C4-2B (cell line): ENCODE measurements at regions not wholly inside any gene's neighbourhood (a gene's known extent, or its start where the extent isn't known, plus 50 kb on each side); places are given as distances from the start of the nearest gene placed in this dataset.

Experiments
- H3K27ac ChIP-seq: fragments of 450-650 bp; 2 replicates; pipeline ENCODE4 v1.5.1; 2017
- ZFX ChIP-seq: fragments of 450-650 bp; IDR thresholded peaks from 2 replicates; pipeline ENCODE4 v1.6.1; 2017
- TF ChIP-seq, protein P1 (sequence below): fragments of 450-650 bp; conservative IDR thresholded peaks from 2 replicates; pipeline ENCODE4 v1.5.1; 2017; ENCODE audit warnings: mild to moderate bottlenecking

DNA sequence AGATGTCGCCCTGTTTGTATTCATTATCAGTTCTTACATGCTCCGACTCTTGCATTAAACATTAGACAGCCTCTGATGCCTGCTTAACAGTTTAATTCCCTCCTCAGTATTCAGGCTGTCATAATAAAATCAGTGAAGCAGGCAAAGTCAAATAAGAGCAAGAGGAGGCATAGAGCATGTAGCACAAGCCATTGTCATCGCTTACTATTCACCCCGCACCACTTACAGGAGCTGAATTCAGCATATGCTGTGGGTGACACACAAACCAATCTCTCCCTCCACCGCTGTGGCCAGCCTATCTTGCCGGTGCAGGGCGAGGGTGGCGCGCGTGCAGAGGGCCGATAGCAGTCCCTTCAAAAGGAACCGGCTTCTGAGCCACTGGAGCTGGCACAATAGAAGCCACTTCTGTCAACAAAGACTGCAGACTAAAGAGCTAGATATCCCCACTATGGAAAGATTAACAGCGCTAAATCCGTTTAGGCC lies 433.2 kb upstream of the MGMT start:
- TF ChIP-seq, protein P1, sequence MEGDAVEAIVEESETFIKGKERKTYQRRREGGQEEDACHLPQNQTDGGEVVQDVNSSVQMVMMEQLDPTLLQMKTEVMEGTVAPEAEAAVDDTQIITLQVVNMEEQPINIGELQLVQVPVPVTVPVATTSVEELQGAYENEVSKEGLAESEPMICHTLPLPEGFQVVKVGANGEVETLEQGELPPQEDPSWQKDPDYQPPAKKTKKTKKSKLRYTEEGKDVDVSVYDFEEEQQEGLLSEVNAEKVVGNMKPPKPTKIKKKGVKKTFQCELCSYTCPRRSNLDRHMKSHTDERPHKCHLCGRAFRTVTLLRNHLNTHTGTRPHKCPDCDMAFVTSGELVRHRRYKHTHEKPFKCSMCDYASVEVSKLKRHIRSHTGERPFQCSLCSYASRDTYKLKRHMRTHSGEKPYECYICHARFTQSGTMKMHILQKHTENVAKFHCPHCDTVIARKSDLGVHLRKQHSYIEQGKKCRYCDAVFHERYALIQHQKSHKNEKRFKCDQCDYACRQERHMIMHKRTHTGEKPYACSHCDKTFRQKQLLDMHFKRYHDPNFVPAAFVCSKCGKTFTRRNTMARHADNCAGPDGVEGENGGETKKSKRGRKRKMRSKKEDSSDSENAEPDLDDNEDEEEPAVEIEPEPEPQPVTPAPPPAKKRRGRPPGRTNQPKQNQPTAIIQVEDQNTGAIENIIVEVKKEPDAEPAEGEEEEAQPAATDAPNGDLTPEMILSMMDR = no peak
- TF ChIP-seq ZFX = no peak
- no peak overlapping the region for H3K27ac ChIP-seq

DNA sequence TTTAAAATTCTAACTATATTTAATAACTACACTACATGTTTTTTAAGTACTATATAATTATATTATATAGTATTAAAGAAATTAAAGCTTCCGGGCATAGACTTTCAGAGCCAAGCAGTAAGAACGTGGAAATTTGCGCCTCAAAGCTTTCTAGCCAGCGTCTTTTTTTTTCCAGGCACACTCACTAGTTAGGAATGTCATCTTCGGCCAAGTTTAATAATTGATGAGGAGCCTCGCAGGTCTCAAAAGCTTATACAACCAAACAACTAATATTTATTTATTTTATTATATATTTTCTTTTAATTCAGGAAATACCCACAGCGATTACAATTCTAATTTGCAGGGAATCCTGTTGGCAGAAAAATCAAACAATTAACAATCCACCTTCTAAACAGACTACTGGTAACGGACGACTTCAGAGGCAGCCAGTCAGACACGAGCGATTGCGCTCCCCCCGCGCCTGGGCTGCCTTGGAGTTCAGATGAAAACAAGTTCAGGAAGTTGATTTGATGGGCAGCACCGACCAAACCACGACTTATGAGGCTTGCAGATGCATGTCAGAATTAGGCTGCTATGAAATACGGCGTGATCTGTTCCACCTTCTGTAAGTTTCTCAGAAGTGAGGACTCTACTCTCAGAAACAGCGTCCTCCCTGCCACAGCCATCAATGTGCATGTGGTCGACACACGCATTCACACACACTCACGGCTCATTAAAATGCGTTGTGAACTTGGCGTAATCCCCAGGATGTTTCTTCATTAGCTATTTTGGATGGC lies 431.8 kb upstream of the MGMT start:
- H3K27ac ChIP-seq = no peak overlapping the region
- TF ChIP-seq, protein P1 = no peak
- no peak for TF ChIP-seq ZFX

- TF ChIP-seq ZFX = no peak
- TF ChIP-seq, protein P1 = no peak
- no peak overlapping the region for H3K27ac ChIP-seq
These were observed 428.5 kb upstream of the MGMT start for GRCh38 chr10:129038522-129038921.

DNA sequence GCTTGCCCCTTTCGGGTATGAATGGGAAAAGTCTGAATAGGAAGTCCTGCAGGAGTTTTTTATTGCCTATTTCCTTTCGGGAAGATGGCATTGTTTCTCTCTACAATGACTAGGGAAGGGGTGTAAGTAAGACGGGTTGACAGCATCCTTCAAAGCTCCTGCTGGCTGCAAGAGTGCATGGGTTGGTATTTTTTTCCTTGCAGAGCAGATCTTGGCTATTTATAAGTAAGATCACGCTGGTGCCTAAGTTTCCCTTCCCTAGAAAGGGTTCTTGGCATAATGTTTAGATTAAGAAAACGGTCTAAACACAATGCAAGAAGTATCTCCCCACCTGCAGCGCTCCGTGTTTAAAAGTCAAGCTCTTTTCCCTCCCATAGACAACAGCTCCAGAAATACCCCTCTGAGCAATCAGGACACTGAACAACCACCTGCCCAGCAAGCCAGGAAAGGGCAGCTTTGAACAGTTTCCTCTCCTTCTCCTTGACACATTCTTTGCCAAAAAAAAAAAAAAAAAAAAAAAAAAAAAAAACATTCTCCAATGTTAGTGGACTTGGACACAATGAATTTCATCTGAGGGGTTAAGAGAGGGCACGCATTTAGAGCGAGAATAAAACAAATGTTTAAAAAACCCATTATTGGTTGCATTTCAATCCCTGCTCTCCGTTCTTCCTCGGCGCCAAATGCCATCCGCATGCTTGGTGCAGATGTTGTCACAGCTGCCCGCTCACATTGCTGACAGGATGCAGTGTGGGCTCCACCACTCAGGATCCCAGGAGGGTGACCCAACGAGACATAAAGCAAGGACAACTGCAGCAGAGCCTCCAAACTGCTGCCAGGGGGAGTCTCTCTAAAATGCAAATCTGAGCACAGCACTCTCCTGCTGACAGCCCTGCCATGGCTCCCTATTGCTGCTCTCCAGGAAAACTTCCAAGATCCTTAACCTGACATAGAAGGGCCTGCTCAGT lies 427.4 kb upstream of the MGMT start:
- H3K27ac ChIP-seq = no peak overlapping the region
- TF ChIP-seq, protein P1 = no peak
- TF ChIP-seq ZFX = no peak

- TF ChIP-seq, protein P1 = no peak
- TF ChIP-seq ZFX = no peak
- H3K27ac ChIP-seq = no peak overlapping the region
These were observed 426.7 kb upstream of the MGMT start for GRCh38 chr10:129040377-129040776.

DNA sequence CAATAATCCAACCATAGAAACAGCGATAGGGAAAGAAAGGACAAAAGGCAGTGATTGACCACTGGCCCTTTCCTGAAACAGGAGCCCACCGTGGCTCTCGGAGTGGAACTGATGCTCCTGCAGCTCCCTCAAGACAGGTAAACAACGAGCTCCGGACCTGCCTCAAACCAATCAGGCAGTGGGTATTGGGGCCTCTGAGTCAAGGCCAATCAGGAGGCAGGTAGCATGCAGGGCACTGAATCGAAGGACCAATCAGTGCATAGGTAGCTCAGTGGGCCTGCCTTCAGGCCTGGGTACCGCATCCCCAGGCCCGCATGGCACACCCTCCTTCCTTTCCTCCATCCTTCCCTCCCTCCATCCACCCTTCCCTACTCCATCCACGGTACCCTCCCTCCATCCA lies 425.1 kb upstream of the MGMT start:
- TF ChIP-seq, protein P1 = no peak
- TF ChIP-seq ZFX = no peak
- no peak overlapping the region for H3K27ac ChIP-seq
